Body of pancreas (tissue), 4 donors: ENCODE measurements at regions not wholly inside any gene's neighbourhood (a gene's known extent, or its start where the extent isn't known, plus 50 kb on each side); places are given as distances from the start of the nearest gene placed in this dataset.

Experiments
- ATAC-seq: fragments of 150-250 bp; one replicate; pipeline ENCODE4 v1.9.1; 2016
- DNase-seq, 4 donors: peaks; one replicate each; pipeline ENCODE4 v3.0.0-alpha.2; 2019
- H3K27ac ChIP-seq, 4 donors: fragments of 200-600 bp; sonication (generic); 1 replicate in 3 of 4; 2 replicates in 1 of 4; pipeline versions ENCODE4 v1.5.1 to v1.6.1; 2016 to 2019; ENCODE audit warnings: mild to moderate bottlenecking in 1 of 4, mixed read lengths in 1 of 4, moderate library complexity in 1 of 4
- H3K27me3 ChIP-seq, 2 donors: fragments of 200-600 bp; sonication (generic); one replicate each; pipeline ENCODE4 v1.6.0; 2016; ENCODE audit warnings: mild to moderate bottlenecking in 1 of 2
- H3K36me3 ChIP-seq, 2 donors: fragments of 200-600 bp; sonication (generic); replicated peaks in 1 of 2; 2 replicates each; pipeline ENCODE4 v1.5.1; 2016; ENCODE audit warnings: low read depth in 2 of 2; ENCODE audit not compliant: insufficient read depth in 1 of 2
- H3K4me1 ChIP-seq: fragments of 200-600 bp; sonication (generic); one replicate; pipeline ENCODE4 v1.6.0; 2016
- H3K4me3 ChIP-seq, 2 donors: fragments of 200-600 bp; sonication (generic); 1 replicate in 1 of 2; 2 replicates in 1 of 2; pipeline ENCODE4 v1.5.1; 2016 to 2019
- H3K9me3 ChIP-seq, 3 donors: fragments of 200-600 bp; sonication (generic); 1 replicate in 2 of 3; 2 replicates in 1 of 3; pipeline ENCODE4 v1.5.1; 2016
- POLR2A ChIP-seq, 3 donors: fragments of 450-650 bp; IDR thresholded peaks; one replicate each; pipeline ENCODE4 v1.6.1; 2016; ENCODE audit warnings: antibody characterized with exemption in 3 of 3, mild to moderate bottlenecking in 2 of 3
- whole genome bisulfite sequencing, 2 donors: methylation state at CpG; one replicate each; pipeline ENCODE4 v1.1.5; 2017; 5-methylcytosine and 5-hydroxymethylcytosine counted together
- intact Hi-C: fragments of 100-400 bp; cut with DNase I; formaldehyde crosslinking; loops from one replicate; pipeline ENCODE4 v1.15.1; 2023
- TF ChIP-seq, protein P1 (sequence below), 7 experiments: fragments of 450-650 bp in 4 of 7; fragments of 200-600 bp in 3 of 7; sonication (generic) in 3 of 7; IDR thresholded peaks; one replicate each; pipeline ENCODE4 v1.5.1; 2016 to 2019; ENCODE audit warnings: antibody characterized with exemption in 7 of 7

DNA sequence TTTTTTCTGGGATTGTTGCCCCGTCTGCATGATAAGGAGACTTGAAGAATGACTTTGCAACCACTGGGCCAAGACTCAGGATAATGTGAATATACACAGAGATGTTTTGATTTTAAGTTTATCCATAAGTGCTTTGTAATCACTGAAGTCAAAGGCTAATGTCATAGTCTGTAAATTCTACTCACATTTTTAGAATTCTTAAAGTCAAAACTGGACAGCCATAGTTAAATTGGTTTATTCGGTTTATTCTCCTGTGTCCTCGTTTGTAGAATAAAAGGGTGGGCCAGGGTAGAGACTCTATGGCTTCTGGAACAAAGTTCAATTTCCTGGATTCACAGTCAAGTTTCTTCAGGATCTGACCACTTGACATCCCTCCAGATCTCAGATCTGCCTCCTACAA, 327.7 kb upstream of the TNC start:
- 33 to 47% methylated on average over 3 of the region's 3 CpGs for WGBS, 2 donors
- intact Hi-C loops = no loop called here
- Histone ChIP-seq H3K9me3 (no peaks in the 10 kb centered on the region), H3K27me3 (no peaks in the 10 kb centered on the region), H3K4me3 (no peak overlapping the region), H3K36me3 (no peaks in the 10 kb centered on the region), H3K4me1 (no peaks in the 10 kb centered on the region), H3K27ac (no peak overlapping the region)
- TF ChIP-seq POLR2A (IDR thresholded peaks at IDR 0.05) = no peak
- TF ChIP-seq, protein P1, sequence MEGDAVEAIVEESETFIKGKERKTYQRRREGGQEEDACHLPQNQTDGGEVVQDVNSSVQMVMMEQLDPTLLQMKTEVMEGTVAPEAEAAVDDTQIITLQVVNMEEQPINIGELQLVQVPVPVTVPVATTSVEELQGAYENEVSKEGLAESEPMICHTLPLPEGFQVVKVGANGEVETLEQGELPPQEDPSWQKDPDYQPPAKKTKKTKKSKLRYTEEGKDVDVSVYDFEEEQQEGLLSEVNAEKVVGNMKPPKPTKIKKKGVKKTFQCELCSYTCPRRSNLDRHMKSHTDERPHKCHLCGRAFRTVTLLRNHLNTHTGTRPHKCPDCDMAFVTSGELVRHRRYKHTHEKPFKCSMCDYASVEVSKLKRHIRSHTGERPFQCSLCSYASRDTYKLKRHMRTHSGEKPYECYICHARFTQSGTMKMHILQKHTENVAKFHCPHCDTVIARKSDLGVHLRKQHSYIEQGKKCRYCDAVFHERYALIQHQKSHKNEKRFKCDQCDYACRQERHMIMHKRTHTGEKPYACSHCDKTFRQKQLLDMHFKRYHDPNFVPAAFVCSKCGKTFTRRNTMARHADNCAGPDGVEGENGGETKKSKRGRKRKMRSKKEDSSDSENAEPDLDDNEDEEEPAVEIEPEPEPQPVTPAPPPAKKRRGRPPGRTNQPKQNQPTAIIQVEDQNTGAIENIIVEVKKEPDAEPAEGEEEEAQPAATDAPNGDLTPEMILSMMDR (IDR thresholded peaks at IDR 0.05) = no peak
- no peak for ATAC-seq
- no peak for DNase-seq

DNA sequence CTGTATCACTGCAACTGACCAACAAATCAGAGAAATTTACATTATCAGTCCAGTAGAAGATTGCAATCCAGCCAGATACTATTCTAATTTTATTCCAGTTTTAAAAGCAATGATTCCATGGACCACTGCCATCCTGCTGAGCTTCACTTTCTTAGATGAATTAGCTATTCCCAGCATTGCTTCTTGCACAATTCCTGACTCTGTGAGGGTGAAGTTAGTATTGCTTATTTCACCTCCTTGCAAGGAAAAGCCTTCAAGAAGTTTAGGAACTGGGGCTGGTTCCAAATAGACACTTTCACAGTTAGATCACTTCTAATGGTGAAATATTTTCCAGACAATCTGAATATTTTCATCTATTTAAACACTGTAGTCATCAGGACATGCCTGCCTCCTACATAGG, 338.6 kb upstream of the TNC start:
- DNase-seq = peak in 1 of 4 donors; percentile 15
- no peak overlapping the region for H3K27ac ChIP-seq

GRCh38 chr9:115461280-115461679, 343.3 kb upstream of the TNC start:
- ATAC-seq (no peak), DNase-seq (no peak)
- no peaks in the 10 kb centered on the region for H3K27me3 ChIP-seq
- H3K9me3 ChIP-seq = no peaks in the 10 kb centered on the region
- no peaks in the 10 kb centered on the region for H3K4me1 ChIP-seq
- no peaks in the 10 kb centered on the region for H3K36me3 ChIP-seq
- TF ChIP-seq, protein P1 (IDR thresholded peaks at IDR 0.05) = no peak
- TF ChIP-seq POLR2A (IDR thresholded peaks at IDR 0.05) = no peak
- intact Hi-C loops = no loop called here
- H3K4me3 ChIP-seq = no peak overlapping the region
- H3K27ac ChIP-seq = no peak overlapping the region
- WGBS, 2 donors = 52 to 54% methylated on average over 3 of the region's 3 CpGs

More for the DNA sequence above, 338.6 kb upstream of the TNC start:
- TF ChIP-seq POLR2A (IDR thresholded peaks at IDR 0.05) = no peak
- TF ChIP-seq, protein P1 (IDR thresholded peaks at IDR 0.05) = no peak
- H3K4me1 ChIP-seq = no peaks in the 10 kb centered on the region
- no peak for ATAC-seq
- no peaks in the 10 kb centered on the region for H3K36me3 ChIP-seq
- no peak overlapping the region for H3K4me3 ChIP-seq
- no peaks in the 10 kb centered on the region for H3K9me3 ChIP-seq
- intact Hi-C loops = no loop called here
- no peaks in the 10 kb centered on the region for H3K27me3 ChIP-seq

- intact Hi-C loops = no loop called here
- no peak overlapping the region for H3K4me3 ChIP-seq
- no peaks in the 10 kb centered on the region for H3K36me3 ChIP-seq
- H3K4me1 ChIP-seq = no peaks in the 10 kb centered on the region
- ATAC-seq = no peak
- H3K27me3 ChIP-seq = no peaks in the 10 kb centered on the region
- TF ChIP-seq POLR2A (IDR thresholded peaks at IDR 0.05) = no peak
- TF ChIP-seq, protein P1 (IDR thresholded peaks at IDR 0.05) = no peak
- 40 to 65% methylated on average over 7 of the region's 7 CpGs for WGBS, 2 donors
- H3K9me3 ChIP-seq = no peaks in the 10 kb centered on the region
- H3K27ac ChIP-seq = no peak overlapping the region
- no peak for DNase-seq
Observed at GRCh38 chr9:115462623-115463022, 344.7 kb upstream of the TNC start.

- ATAC-seq (peak; percentile 18), DNase-seq (peak in 2 of 4 donors; percentile 7 to 20)
- no peaks in the 10 kb centered on the region for H3K4me1 ChIP-seq
- TF ChIP-seq POLR2A (IDR thresholded peaks at IDR 0.05) = no peak
- TF ChIP-seq, protein P1 (IDR thresholded peaks at IDR 0.05) = no peak
- H3K36me3 ChIP-seq = no peaks in the 10 kb centered on the region
- peaks cover 0 to 5% (median 0%) of the 10 kb centered on the region in 3 donors for H3K9me3 ChIP-seq
- intact Hi-C loops = no loop called here
- no peak overlapping the region for H3K4me3 ChIP-seq
- WGBS, 2 donors = 61 to 66% methylated on average over 7 of the region's 7 CpGs
- no peaks in the 10 kb centered on the region for H3K27me3 ChIP-seq
- H3K27ac ChIP-seq = no peak overlapping the region
Observed at GRCh38 chr9:115466756-115467155, 348.8 kb upstream of the TNC start.
